Medulla oblongata (tissue), 1 donor: ENCODE measurements at regions not wholly inside any gene's neighbourhood (a gene's known extent, or its start where the extent isn't known, plus 50 kb on each side); places are given as distances from the start of the nearest gene placed in this dataset.

Source experiments
- DNase-seq: peaks from one replicate; pipeline ENCODE4 v3.0.0-alpha.2; 2015; ENCODE audit errors: extremely low spot score

DNA sequence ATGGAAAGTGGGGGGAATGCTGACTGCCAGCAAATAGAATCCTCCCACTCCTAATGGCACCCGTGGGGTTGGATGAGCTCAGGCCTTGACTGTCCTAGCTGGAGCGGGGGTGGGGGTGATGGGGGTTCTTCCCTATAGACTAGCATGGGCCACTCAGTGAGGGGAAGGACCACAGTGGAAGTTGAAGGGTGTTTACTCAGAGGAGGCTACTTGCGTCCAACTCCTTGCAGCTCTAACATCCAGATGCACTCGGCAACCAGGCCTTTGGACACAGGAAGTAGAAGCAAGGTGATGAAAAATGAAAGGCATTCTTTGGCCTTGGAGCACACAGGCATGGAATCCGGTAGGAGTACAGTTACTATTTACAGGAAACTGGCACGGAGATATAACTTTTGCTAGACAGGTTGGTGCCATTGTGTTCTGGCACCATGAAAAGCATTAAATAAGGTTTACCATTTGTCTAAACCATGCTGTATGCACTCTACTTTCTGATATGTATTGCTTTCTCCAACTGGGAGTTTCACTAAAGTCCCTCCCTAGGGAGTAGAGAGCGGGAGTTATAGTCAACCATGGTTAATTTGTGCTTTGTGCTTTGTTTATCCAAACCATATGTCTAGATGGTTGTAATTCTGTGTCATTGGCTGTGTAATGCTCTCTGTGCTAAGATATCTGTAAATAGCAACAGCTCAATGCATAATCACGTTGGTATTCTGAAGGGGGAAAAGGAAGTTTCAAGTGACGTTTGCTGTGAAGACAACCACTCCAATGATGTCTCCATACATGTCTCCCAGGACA is 125.3 kb downstream of the TSHZ3 start:
- no peak for DNase-seq

DNA sequence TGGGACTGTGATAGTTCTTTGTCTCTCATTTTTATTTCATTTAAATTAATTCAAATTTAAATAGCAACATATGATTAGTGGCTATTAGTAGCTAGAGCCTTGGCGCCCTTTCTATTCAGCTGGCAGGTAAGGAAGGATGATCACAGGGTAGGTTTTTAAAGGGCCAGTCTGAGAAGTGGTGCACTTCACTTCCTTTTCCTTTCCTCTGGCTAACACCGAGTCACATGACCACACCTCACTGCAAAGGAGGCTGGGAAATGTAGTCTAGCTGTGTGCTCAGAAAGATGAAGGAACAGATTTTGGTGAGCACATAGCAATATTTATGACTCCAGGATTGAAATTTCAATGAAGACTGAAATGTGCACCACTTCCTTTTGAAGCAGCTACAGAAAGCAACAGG is 128.7 kb downstream of the TSHZ3 start:
- peak; percentile 3 for DNase-seq

DNA sequence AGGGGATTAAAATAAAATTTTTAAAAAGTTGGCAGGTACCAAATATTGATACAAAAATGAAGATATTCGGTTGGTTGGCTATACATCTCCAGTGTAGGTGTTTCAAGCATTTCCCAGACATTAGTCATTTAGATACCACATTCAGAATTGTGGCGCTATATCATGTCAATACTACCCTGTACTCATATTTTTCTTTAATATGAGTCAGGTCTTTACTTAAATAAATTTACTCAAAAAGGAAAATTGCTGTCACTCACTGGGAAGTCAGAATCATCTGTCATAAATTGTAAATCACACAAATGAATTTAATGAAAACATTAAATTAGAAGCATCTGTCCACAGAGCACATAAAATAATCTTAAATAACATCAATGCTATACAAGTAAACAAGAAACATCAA is 134.2 kb downstream of the TSHZ3 start:
- no peak for DNase-seq

DNA sequence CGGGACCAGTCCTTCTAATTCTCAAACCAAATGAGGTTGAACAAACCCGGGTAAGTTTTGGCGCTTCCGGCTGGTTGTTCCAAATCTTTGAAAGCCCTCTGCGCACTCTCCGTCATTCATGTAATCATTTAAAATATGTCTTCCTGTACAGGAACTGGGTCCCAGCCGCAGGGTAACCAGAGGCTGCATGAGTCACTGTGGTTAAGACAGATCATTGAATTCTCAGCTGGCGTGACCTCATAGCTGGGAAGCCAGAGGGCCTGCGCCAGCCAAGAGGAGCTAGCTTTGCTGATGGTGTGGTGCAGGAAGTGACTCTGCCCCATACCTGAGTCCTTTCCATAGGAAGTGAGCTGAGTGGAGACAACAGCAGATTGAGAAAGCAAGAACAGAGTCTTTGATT is 135.2 kb downstream of the TSHZ3 start:
- no peak for DNase-seq

DNA sequence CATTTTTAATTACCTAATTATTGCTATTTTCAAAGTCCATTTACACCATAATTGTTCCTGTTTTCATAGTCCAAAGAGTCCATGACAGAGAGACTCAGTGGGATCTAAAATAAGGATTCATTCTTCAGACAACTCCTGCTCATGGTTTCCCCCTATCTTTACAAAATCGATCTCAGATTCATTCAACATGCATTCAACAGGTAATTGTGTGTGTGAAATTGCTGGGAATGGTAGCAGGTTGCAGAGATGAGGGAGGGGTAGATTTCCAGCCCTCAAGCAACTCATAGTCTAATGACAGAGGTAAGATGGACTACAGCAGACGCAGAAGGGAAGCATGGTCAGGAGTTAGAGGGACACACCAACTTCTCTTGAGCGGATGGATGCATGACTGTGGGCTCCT is 138.1 kb downstream of the TSHZ3 start:
- DNase-seq: no peak

DNA sequence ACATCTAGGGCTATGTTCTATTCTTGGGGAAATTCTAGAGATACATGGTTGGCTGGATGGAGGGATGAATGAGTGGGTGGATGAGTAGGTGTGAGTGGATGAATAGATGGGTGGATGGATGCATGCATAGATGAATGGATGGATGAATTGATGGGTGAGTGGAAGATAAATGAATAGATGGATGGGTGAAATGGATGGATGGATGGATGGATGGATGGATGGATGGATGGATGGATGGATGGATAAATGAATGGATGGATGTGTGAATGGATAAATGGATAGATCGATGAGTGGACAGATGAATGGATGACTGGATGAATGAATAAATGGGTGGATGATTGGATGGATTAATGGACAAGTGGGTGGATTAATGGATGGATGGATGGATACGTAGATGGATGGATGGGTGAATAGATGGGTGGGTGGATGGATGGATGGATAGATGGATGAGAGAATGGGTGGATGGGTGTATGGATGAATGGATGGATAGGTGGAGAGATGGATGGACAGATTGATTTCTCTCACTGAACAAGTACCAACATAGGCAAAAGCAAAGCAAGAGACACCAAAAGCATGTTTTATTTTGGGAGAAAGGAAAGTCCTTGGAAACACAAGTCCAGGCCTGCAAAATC is 143.2 kb downstream of the TSHZ3 start:
- DNase-seq: no peak

DNA sequence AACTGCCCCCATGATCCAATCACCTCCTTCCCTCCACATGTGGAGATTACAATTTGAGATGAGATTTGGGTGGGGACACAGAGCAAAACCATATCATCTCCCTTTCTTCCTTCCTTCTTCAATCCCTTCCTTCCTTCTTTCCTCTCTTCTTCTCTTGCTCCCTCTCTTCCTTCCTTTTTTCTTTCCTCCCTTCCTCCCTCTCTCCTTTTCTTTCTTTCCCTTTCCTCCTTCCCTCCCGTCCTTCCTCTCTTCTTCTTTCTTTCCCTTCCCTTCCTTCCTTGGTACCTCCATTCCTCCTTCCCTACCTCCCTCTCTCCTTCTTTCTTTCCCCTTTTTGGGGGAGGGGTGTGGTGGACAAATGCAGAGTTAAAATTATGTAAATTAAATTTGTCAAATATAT is 145.1 kb downstream of the TSHZ3 start:
- DNase-seq: no peak

DNA sequence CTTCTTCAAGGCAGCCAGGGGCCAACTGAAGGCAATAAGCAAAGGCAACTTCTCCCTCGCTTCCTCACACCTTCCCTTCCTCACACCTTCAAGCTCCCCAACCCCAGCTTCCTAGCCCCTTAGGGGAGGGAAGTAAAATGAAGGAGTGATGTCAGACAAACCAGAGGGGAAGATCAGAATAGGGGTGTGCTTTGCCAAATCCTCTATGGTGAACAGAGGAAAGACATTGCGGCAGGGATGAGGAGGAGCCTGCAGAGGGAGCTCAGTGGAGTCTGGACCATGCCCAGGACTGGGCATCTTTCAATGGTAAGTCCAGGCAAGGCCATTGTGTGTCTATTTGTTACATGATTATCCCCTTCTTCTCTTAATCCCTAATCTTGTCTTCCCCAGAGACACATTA is 164.0 kb downstream of the TSHZ3 start:
- no peak for DNase-seq

DNA sequence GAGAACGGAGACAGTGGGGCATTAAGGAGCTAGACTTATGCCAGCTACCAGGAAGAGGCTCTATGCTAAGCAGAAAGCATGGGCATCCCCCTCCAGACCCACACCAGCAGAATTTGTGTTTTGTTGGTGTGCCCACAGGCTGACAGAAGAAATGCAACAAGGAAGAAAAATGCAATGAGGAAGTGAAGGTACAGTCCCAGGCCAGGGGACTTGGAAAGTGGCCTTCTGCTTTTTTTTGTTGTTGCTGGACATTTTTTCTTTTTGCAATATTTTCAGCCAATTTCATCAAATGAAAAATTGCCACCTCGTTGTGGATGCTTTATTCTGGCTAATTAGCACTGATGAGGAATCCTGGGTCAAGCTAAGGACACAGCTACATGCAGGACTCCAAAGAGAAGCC is 167.7 kb downstream of the TSHZ3 start:
- no peak for DNase-seq

DNA sequence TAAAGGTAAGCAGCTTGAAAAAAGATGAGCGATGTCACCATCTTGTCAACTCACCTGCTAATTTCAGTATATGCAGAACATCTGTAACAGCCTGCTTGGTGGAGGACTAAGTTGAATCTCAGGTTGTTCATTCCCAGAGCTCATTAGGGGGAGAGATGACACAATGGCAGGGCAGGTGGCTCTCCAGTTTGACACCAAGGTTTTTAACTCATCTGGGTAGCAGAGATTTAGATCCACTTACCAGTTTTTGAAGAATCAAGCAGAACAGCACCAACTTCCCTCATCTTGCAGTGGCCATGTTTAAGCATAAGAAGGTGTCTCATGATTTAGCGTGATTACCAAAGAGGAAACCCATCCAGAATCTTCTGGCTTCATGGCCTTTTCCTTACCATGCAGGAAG is 168.3 kb downstream of the TSHZ3 start:
- no peak for DNase-seq

DNA sequence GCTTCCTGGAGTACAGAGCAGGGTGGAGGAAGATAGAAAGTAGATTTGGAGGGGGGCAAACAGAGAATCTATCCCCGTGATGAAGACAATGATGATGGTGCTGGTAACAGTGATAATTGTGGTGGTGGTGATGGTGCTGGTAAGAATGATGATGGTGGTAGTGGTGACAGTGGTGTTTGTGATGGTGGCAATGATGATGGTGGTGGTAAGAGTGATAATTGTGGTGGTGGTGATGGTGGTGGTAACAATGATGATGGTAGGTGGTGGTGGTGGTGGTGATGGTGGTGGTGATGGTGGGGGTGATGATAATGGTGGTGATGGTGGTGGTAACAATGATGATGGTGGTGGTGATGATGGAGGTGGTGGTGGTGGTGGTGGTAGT is 169.8 kb downstream of the TSHZ3 start:
- no peak for DNase-seq

DNA sequence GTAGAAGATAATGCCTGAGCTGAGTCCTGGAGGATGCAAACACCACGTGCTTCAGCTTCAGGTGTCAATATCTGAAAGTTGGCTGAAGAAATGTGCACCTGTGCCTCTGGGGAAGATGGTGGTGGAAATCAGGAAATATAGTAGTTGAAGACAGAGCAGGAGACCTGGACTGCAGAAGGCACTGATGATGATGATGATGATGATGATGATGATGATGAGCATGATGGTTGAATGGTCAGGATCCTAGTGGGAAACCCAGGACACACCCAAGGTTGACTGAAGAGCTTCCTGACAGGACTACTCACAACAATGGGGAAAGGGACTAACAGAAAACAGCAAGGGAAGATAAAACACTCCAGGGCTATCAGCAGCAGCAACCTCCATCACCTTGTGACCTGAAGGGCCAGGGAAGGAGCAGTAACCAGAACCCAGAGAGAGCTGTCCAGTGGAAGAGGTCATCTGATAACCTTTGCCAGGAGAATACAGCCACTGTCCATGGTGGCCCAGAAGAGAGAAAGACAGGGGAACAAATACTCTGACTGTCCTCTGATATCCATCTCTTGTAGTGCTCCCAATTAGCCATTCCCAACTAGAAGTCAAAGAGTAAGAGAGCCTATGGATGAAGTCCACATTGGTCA is 170.3 kb downstream of the TSHZ3 start:
- no peak for DNase-seq

DNA sequence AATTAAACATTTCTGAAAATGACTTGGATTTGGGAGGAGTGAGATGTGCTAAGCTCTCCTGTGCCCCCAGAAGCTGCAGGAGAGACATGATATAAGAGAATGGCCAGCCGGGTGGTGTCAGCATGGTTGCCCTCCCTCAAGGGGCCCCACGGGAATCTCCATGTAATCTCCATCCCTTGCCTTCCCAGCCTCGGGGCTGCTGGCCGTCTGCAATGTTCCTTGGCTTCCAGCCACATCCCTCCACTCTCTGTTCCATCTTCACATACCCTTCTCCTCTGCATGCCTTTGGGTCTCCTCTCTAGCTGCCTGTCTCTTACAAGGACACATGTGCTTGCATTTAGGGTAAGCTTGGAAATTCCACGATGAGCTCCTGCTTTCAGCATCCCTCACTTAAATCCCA is 172.0 kb downstream of the TSHZ3 start:
- DNase-seq: no peak

DNA sequence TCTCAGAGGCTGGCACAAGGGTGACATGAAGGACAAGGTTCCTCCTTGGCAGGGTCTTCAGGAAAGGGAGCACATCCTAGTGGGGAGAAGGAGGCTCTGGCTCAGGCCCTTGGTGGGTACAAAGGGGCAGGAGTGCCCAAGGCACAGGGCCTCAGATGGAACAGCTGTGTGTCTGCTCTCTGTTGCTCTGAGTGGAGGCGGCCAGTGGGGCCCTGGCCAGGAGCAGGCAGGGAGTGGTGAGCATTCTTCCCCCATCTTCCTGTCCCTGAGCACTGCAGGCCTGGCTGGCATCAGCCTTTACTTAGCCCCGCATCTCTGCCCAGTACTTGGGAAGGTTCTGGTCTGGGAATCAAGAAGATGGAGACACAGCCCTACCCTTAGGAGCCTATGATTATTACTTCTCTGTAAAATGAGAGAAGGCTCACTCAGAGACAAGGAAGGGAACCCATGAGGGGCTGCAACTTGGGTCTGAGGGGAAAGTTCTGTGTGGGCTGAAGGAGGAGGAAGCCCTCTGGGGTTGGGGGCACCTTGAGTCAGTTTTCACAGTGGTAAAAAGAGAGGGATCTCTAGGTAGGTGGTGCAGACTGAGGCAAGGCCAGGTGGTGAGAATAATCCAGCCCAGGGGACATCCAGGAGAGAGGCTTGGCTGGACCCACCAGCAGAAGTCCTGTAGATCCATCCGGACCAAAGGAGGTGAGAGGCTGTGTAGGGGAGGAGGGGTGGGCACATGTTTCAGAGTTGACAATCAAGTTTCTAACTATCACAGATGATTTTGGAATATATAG is 173.5 kb downstream of the TSHZ3 start:
- no peak for DNase-seq

DNA sequence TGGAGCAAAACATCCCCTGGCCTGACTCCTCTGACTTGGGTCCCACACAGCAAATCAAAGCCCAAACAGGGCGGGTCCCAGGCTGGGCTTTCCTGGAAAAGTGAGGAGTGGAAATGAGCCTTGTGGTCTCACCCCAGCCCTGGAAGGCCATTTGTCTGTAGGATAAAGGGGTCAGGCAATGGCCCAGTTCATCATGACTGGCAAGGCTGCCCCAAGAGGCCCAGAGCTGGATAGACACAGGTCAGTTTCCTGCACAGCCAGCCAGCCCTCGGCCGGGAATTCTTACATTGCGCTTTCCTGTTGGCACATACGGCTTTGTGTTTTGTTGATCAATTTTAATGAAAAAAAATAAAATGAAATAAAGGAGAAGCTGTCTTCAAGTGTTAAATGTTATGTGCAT is 174.3 kb downstream of the TSHZ3 start:
- DNase-seq: no peak

DNA sequence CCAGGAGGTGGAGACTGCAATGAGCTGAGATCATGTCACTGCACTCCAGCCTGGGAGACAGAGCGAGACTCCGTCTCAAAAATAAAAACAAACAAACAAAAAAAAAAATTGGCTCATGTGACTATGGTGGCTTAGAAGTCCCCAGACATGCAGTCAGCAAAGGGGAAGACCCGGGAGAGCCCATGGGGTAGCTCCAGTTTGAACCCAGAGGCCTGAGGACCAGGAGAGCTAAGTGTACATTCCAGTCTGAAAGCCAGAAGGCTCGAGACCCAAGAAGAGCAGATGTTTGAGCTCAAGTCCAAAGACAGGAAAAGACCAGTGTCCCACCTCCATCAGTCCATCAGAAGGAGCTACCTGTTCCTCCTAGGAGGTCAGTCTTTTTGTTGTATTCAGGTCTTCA is 175.2 kb downstream of the TSHZ3 start:
- no peak for DNase-seq

DNA sequence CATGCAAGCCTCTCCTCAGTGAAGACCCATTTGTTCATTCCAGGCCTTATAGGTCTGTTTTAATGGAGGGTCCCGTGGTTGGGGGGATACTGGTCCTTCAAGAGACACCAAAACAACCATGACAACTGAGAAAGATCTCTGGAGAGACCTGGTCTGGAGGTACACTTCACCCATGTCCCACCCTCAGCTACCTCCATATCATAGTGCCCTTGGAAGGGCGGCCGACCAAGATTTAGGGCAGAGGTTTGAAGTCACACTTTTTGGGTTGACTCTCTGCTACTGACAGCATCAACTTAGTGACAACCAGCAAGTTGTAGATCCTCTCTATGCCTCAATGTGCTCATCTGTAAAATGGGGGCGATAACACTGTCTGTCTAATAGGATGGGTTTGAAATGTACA is 177.3 kb downstream of the TSHZ3 start:
- no peak for DNase-seq

DNA sequence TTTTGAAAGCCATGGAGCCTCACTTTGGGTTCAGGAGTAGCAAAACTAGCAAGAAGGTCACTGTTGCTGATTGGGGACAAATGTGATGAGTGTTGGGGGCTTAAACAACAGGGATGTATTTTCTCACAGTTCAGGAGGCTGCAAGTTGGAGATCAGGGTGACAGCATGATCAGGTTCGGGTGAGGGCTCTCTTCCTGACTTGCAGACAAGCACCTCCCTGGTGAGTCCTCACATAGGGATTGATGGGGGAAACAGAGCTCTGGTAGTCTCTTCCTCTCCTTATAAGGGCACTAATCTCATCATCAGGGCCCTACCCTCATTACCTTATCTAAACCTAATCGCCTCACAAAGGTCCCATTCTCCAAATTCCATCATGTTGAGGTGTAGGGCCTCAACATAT is 179.2 kb downstream of the TSHZ3 start:
- DNase-seq: no peak

DNA sequence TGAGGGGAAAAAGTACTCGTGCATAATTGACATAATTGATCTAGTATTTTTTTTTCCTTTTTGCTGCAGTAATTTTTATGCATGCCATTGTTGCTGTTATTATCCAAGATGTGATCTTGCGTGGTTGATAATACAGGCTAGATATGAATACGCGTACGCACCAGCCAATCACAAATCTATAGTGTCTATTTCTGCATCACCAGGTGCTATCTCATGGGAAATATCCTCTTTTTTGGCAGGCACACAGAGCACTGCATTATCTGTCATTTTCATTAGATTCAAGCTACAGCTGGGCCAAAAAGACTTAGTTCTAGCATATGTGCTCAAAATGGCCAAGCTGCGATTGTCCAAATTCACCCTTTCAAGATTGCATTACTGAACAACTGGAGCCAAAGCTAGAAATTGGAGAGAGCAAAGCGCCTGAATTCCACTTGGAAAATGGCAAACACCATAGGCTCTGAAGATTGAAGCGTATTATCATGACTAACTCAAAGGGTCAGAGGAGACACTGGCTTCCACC is 181.1 kb downstream of the TSHZ3 start:
- DNase-seq: no peak

DNA sequence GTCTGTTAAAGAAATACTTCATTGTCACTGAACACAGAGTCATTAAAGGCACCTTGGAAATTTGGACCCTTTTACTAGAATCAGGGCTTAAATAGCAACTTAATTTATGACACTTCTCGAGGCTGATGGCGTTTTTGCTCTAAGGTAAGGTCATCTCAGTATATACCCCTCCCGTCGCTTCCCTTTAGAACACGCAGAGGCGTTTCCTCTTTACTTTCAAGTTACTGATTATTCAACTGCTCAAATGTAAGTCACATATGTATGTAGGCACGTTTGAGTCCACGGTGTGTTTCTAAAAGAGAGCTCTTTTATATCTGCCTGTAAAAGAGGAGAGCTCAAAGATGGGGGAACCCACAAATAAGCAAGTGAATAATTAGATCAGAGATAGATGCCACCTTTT is 181.5 kb downstream of the TSHZ3 start:
- DNase-seq: no peak

DNA sequence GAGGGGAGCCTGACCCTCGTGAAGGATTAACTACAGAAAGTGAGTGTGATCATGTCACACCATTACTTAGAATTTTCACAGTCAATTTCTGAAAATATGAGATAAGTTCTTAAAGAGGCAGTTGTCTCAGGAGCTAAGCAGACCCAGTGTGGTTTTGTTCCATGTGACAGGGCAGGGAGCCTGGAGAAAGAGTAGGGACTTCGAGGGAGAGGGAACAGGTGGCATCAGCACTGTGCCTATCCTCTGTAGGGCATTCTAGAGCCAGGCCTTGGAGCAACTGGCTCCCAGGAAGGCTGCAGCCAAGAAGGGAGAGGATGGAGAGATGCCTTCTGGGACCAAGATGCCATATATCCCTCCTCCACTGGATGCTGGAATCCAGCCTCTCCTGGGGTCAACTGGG is 183.0 kb downstream of the TSHZ3 start:
- DNase-seq: no peak

DNA sequence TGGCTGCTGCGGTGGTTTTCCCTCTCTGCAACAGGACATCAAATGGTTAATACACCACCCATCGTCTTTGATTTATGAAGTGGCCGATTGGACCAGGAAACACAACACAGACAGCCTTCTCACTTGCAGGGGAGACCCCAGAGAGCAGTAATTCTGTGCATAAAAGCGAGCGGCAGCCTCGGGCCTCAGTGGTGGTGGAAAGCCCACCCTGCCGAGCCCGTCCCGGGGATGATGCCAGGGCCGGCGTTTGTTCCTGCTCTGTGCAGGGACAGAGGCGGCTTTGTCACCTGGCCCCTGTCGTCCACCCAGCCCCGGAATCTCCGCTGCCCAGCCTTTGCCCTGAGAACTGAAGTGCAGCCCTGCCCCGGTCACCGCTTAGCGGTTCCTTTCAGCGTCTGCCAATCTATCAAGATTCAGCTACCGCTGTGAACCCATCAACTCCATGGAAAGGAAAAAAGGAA is 184.4 kb downstream of the TSHZ3 start:
- DNase-seq: no peak
